IMR-90 (cell line): ENCODE measurements at regions not wholly inside any gene's neighbourhood (a gene's known extent, or its start where the extent isn't known, plus 50 kb on each side); places are given as distances from the start of the nearest gene placed in this dataset.

Experiments
- ATAC-seq: fragments of 200-7000 bp; cut with Tn5 transposase; 2 replicates; pipeline ENCODE4 v1.9.1; 2020; ENCODE audit warnings: low read depth, mild to moderate bottlenecking, moderate library complexity
- BruUV-seq: library from RNA; stranded (reverse); fragments of 400-500 nt; replicated peaks from 2 replicates; lab custom pipeline; 2021; lab: Mats Ljungman, UMichigan
- CTCF ChIA-PET: fragments of 300-600 bp; formaldehyde crosslinking; extraction: SDS; loops from one replicate; lab custom pipeline; 2021; ENCODE audit warnings: antibody characterized with exemption; lab: Yijun Ruan, JAX
- POLR2A ChIA-PET: fragments of 300-600 bp; sonication (Branson Sonifier 250); formaldehyde crosslinking; loops from one replicate; lab custom pipeline; 2022; ENCODE audit warnings: antibody characterized with exemption; ENCODE audit not compliant: unreplicated experiment; lab: Charles Lee
- DNase-seq: peaks from one replicate; pipeline ENCODE4 v3.0.0; 2013
- H2AFZ ChIP-seq: replicated peaks from 2 replicates; pipeline ENCODE3; 2013; ENCODE audit warnings: low read length, mild to moderate bottlenecking; ENCODE audit not compliant: poor library complexity
- H2AK5ac ChIP-seq: 2 replicates; pipeline ENCODE4 v1.6.1; 2013; ENCODE audit warnings: low read depth, low read length, inconsistent platforms
- H2AK9ac ChIP-seq: replicated peaks from 2 replicates; pipeline ENCODE3; 2013; ENCODE audit warnings: mild to moderate bottlenecking, low read depth, low read length, moderate library complexity; ENCODE audit not compliant: poor library complexity
- H2BK120ac ChIP-seq: 2 replicates; pipeline ENCODE4 v1.6.1; 2013; ENCODE audit warnings: low read depth, low read length, inconsistent platforms
- H2BK15ac ChIP-seq: 3 replicates; pipeline ENCODE4 v1.6.1; 2013; ENCODE audit warnings: low read depth, low read length, inconsistent platforms
- H2BK20ac ChIP-seq: 2 replicates; pipeline ENCODE4 v1.6.1; 2013; ENCODE audit warnings: low read depth, mild to moderate bottlenecking, inconsistent platforms, low read length, moderate library complexity
- H2BK5ac ChIP-seq: 2 replicates; pipeline ENCODE4 v1.6.1; 2013; ENCODE audit warnings: mild to moderate bottlenecking, low read depth, low read length, inconsistent platforms; ENCODE audit not compliant: poor library complexity, severe bottlenecking
- H3K14ac ChIP-seq: replicated peaks from 2 replicates; pipeline ENCODE4 v1.6.1; 2013; ENCODE audit warnings: low read depth, low read length, inconsistent platforms
- H3K18ac ChIP-seq: 2 replicates; pipeline ENCODE4 v1.6.1; 2013; ENCODE audit warnings: low read depth, low read length, control low read depth
- H3K23ac ChIP-seq: 2 replicates; pipeline ENCODE4 v1.6.1; 2013; ENCODE audit warnings: low read depth, low read length, inconsistent platforms
- H3K27ac ChIP-seq: 2 replicates; pipeline ENCODE4 v1.5.1; 2013; ENCODE audit warnings: mild to moderate bottlenecking, control low read depth, low read length; ENCODE audit not compliant: insufficient read depth
- H3K27me3 ChIP-seq: 2 replicates; pipeline ENCODE4 v1.6.1; 2013; ENCODE audit warnings: low read length; ENCODE audit not compliant: control insufficient read depth, insufficient read depth
- H3K36me3 ChIP-seq: 2 replicates; pipeline ENCODE4 v1.6.1; 2013; ENCODE audit warnings: low read length, mixed read lengths; ENCODE audit not compliant: control insufficient read depth, insufficient read depth
- H3K4ac ChIP-seq: 2 replicates; pipeline ENCODE4 v1.6.1; 2013; ENCODE audit warnings: low read depth, low read length, inconsistent platforms
- H3K4me1 ChIP-seq: 2 replicates; pipeline ENCODE4 v1.6.1; 2013; ENCODE audit warnings: low read length, mixed read lengths; ENCODE audit not compliant: control insufficient read depth, insufficient read depth
- H3K4me2 ChIP-seq: 2 replicates; pipeline ENCODE4 v1.6.1; 2013; ENCODE audit warnings: low read depth, mild to moderate bottlenecking, control low read depth, low read length, moderate library complexity
- H3K4me3 ChIP-seq: 2 replicates; pipeline ENCODE4 v1.5.1; 2013; ENCODE audit warnings: low read depth, mild to moderate bottlenecking, control low read depth, low read length, moderate library complexity; ENCODE audit not compliant: insufficient read depth
- H3K56ac ChIP-seq: 2 replicates; pipeline ENCODE4 v1.6.1; 2013; ENCODE audit warnings: low read length, inconsistent platforms; ENCODE audit not compliant: insufficient read depth; ENCODE audit errors: extremely low read depth
- H3K79me1 ChIP-seq, 2 experiments: 2 replicates each; pipeline ENCODE4 v1.6.1; 2013; ENCODE audit warnings: low read length in 2 of 2, inconsistent platforms in 1 of 2, low read depth in 1 of 2
- H3K9ac ChIP-seq: 2 replicates; pipeline ENCODE4 v1.6.1; 2013; ENCODE audit warnings: low read depth, low read length, control low read depth
- H3K9me1 ChIP-seq: 2 replicates; pipeline ENCODE4 v1.6.1; 2013; ENCODE audit warnings: low read length, inconsistent platforms; ENCODE audit not compliant: insufficient read depth
- H3K9me3 ChIP-seq: 2 replicates; pipeline ENCODE4 v1.6.1; 2013; ENCODE audit warnings: low read length; ENCODE audit not compliant: control insufficient read depth, insufficient read depth
- H4K20me1 ChIP-seq: 2 replicates; pipeline ENCODE4 v1.6.1; 2013; ENCODE audit warnings: low read length, inconsistent platforms; ENCODE audit not compliant: insufficient read depth
- H4K5ac ChIP-seq: 2 replicates; pipeline ENCODE4 v1.6.1; 2013; ENCODE audit warnings: mild to moderate bottlenecking, low read depth, low read length, control low read depth
- H4K8ac ChIP-seq, 2 experiments: 2 replicates each; pipeline ENCODE4 v1.6.1; 2013; ENCODE audit warnings: low read depth in 2 of 2, low read length in 2 of 2, control low read depth in 1 of 2, inconsistent platforms in 1 of 2
- H4K91ac ChIP-seq: 2 replicates; pipeline ENCODE4 v1.6.1; 2013; ENCODE audit warnings: low read depth, low read length, inconsistent platforms; ENCODE audit not compliant: insufficient read depth
- BHLHE40 ChIP-seq: fragments of 150-350 bp; IDR thresholded peaks from 2 replicates; pipeline ENCODE4 v1.6.1; 2016; ENCODE audit warnings: mild to moderate bottlenecking, low read depth, low read length
- CHD1 ChIP-seq: IDR thresholded peaks from 2 replicates; pipeline ENCODE4 v1.6.1; 2012; ENCODE audit warnings: low read depth, low read length, improper control_type of control experiment
- MAFK ChIP-seq: IDR thresholded peaks from 2 replicates; pipeline ENCODE4 v1.6.1; 2012; ENCODE audit warnings: low read depth, low read length, improper control_type of control experiment
- MAZ ChIP-seq: IDR thresholded peaks from 2 replicates; pipeline ENCODE4 v1.6.1; 2012; ENCODE audit warnings: low read depth, mild to moderate bottlenecking, low read length, improper control_type of control experiment, moderate library complexity, borderline replicate concordance
- POLR2A ChIP-seq: IDR thresholded peaks from 2 replicates; pipeline ENCODE4 v1.6.1; 2012; ENCODE audit warnings: mild to moderate bottlenecking, low read depth, low read length
- RAD21 ChIP-seq: IDR thresholded peaks from 2 replicates; pipeline ENCODE4 v1.6.1; 2012; ENCODE audit warnings: low read length, improper control_type of control experiment
- RFX5 ChIP-seq: IDR thresholded peaks from 2 replicates; pipeline ENCODE4 v1.8.0; 2012; ENCODE audit warnings: low read depth, mild to moderate bottlenecking, low read length, moderate library complexity
- SMC3 ChIP-seq: fragments of 150-350 bp; IDR thresholded peaks from 2 replicates; pipeline ENCODE4 v1.6.1; 2016; ENCODE audit warnings: low read depth, mild to moderate bottlenecking, antibody characterized with exemption, low read length, moderate library complexity
- WGBS, 2 experiments: methylation state at CpG; one replicate each; pipeline versions ENCODE4 v1.1.5 to v1.1.7; 2013; ENCODE audit warnings: missing lambda C conversion rate in 2 of 2; ENCODE audit not compliant: insufficient read length in 1 of 2; ENCODE audit errors: extremely low coverage in 2 of 2; 5-methylcytosine and 5-hydroxymethylcytosine counted together
- dilution Hi-C: fragments of 300-500 bp; cut with HindIII; formaldehyde crosslinking; loops from one replicate; pipeline ENCODE4 v1.14.3; 2018; ENCODE audit warnings: low sequenced_read_pairs; ENCODE audit not compliant: unreplicated experiment
- in situ Hi-C: fragments of 300-500 bp; cut with MboI; formaldehyde crosslinking; loops from 3 replicates; pipeline ENCODE4 v1.14.3; 2019; ENCODE audit warnings: low sequenced_read_pairs, inconsistent platforms, mixed read lengths
- intact Hi-C: fragments of 100-400 bp; cut with micrococcal nuclease; formaldehyde crosslinking; loops from 2 replicates; pipeline ENCODE4 v1.10.0; 2022

GRCh38 chr2:39537150-39537549 lies 100.1 kb upstream of the MAP4K3 start:
- Histone ChIP-seq H4K91ac (no peak overlapping the region), H2BK120ac (no peak overlapping the region), H3K4me3 (no peak overlapping the region), H3K79me1 (no peaks in the 10 kb centered on the region), H3K4me1 (peaks cover 5% of the 10 kb centered on the region), H3K9ac (no peak overlapping the region), H3K14ac (no peak overlapping the region), H4K8ac (no peak overlapping the region), H2BK15ac (peak overlapping the region; percentile 8; the same call in 1 of the 3 replicates), H2BK5ac (no peak overlapping the region), H2AK9ac (no peak overlapping the region), H2BK20ac (no peak overlapping the region; the same call in 1 of the 2 replicates), H3K4ac (no peak overlapping the region), H3K18ac (no peak overlapping the region), H2AFZ (no peak overlapping the region), H4K20me1 (no peaks in the 10 kb centered on the region), H4K5ac (no peak overlapping the region), H3K9me1 (peaks cover 10% of the 10 kb centered on the region; the same call in 1 of the 2 replicates), H3K23ac (no peak overlapping the region), H3K36me3 (no peaks in the 10 kb centered on the region), H3K9me3 (no peaks in the 10 kb centered on the region), H3K27ac (no peak overlapping the region), H3K56ac (no peak overlapping the region), H3K4me2 (no peak overlapping the region), H2AK5ac (no peak overlapping the region), H3K27me3 (no peaks in the 10 kb centered on the region)
- ChIA-PET CTCF (no interaction called here), POLR2A (no interaction called here)
- DNase-seq, result no peak
- intact Hi-C loops, result no loop called here
- no TSS peak for BruUV-seq
- in situ Hi-C loops, result no loop called here
- WGBS, 2 experiments, result no CpG with 5 or more reads among the region's 3 CpGs
- no peak for TF ChIP-seq RAD21
- TF ChIP-seq MAFK, result no peak
- TF ChIP-seq MAZ, result no peak
- TF ChIP-seq SMC3, result no peak
- no peak for TF ChIP-seq BHLHE40
- no peak for TF ChIP-seq CHD1
- no peak for TF ChIP-seq POLR2A
- no peak for TF ChIP-seq RFX5
- no peak for ATAC-seq
- dilution Hi-C loops, result no loop called here
